OCI-LY7 (cell line): ENCODE measurements at regions not wholly inside any gene's neighbourhood (a gene's known extent, or its start where the extent isn't known, plus 50 kb on each side); places are given as distances from the start of the nearest gene placed in this dataset.
"Not testable (repeated sequence)": the region's sequence is repeated elsewhere in the genome, so short reads cannot be mapped to it uniquely, and the experiment has no call there.

Source experiments
- BruUV-seq: library from RNA; stranded (reverse); fragments of 400-500 nt; replicated peaks from 2 replicates; lab custom pipeline; 2021; lab: Mats Ljungman, UMichigan
- CTCF ChIA-PET: fragments of 300-600 bp; sonication (Branson Sonifier 250); formaldehyde crosslinking; loops from one replicate; lab custom pipeline; 2022; ENCODE audit warnings: antibody characterized with exemption; ENCODE audit not compliant: unreplicated experiment; lab: Charles Lee
- POLR2A ChIA-PET: fragments of 300-600 bp; sonication (Branson Sonifier 250); formaldehyde crosslinking; loops from one replicate; lab custom pipeline; 2022; ENCODE audit warnings: antibody characterized with exemption; lab: Charles Lee
- DNase-seq: peaks from one replicate; pipeline ENCODE4 v3.0.0-alpha.2; 2015; ENCODE audit warnings: low spot score
- H2AFZ ChIP-seq: fragments of 200-600 bp; sonication (generic), shearing (Covaris generic); 2 replicates; pipeline ENCODE4 v1.6.1; 2014; ENCODE audit warnings: mild to moderate bottlenecking, antibody characterized with exemption, low read length, moderate library complexity
- H3K27ac ChIP-seq: fragments of 200-600 bp; sonication (generic); 2 replicates; pipeline ENCODE4 v1.5.1; 2014; ENCODE audit warnings: mixed run types, low read depth, mild to moderate bottlenecking, moderate library complexity, low read length, inconsistent platforms; ENCODE audit not compliant: poor library complexity, severe bottlenecking
- H3K36me3 ChIP-seq: fragments of 200-600 bp; sonication (generic); 2 replicates; pipeline ENCODE4 v1.6.1; 2014; ENCODE audit warnings: mild to moderate bottlenecking, antibody characterized with exemption, low read length, moderate library complexity, mixed read lengths; ENCODE audit not compliant: insufficient read depth
- H3K4me1 ChIP-seq: fragments of 200-600 bp; sonication (generic); 2 replicates; pipeline ENCODE4 v1.5.1; 2014; ENCODE audit warnings: mild to moderate bottlenecking, low read length; ENCODE audit not compliant: insufficient read depth, poor library complexity, severe bottlenecking
- H3K4me2 ChIP-seq: fragments of 200-600 bp; sonication (generic); 2 replicates; pipeline ENCODE4 v1.6.1; 2014; ENCODE audit warnings: mild to moderate bottlenecking, low read length
- H3K4me3 ChIP-seq: fragments of 200-600 bp; sonication (generic); 2 replicates; pipeline ENCODE4 v1.5.1; 2014; ENCODE audit warnings: mild to moderate bottlenecking, low read depth, low read length; ENCODE audit not compliant: poor library complexity, severe bottlenecking
- H3K79me2 ChIP-seq: fragments of 200-600 bp; sonication (generic); 2 replicates; pipeline ENCODE4 v1.6.1; 2016; ENCODE audit warnings: low read depth, mild to moderate bottlenecking, low read length, moderate library complexity, mixed read lengths; ENCODE audit not compliant: insufficient read depth
- H3K9me2 ChIP-seq: fragments of 200-600 bp; sonication (generic); 2 replicates; pipeline ENCODE4 v1.6.1; 2016; ENCODE audit warnings: mild to moderate bottlenecking, low read length, mixed read lengths; ENCODE audit not compliant: insufficient read depth
- H3K9me3 ChIP-seq: fragments of 200-600 bp; sonication (generic); 2 replicates; pipeline ENCODE4 v1.6.1; 2014; ENCODE audit warnings: mild to moderate bottlenecking, mixed run types, low read length, mixed read lengths
- H4K20me1 ChIP-seq: fragments of 200-600 bp; sonication (generic); 2 replicates; pipeline ENCODE4 v1.6.1; 2014; ENCODE audit warnings: mild to moderate bottlenecking, antibody characterized with exemption, low read length, moderate library complexity, mixed read lengths; ENCODE audit not compliant: insufficient read depth
- CTCF ChIP-seq: fragments of 200-600 bp; sonication (generic); conservative IDR thresholded peaks from 2 replicates; pipeline ENCODE4 v1.5.1; 2014; ENCODE audit warnings: mild to moderate bottlenecking, antibody characterized with exemption, low read length, moderate library complexity, mixed read lengths
- EZH2phosphoT487 ChIP-seq: fragments of 200-600 bp; sonication (generic); IDR thresholded peaks from 2 replicates; pipeline ENCODE4 v1.6.1; 2018; ENCODE audit warnings: low read depth, borderline replicate concordance, mild to moderate bottlenecking, mixed run types, antibody characterized with exemption, low read length, moderate library complexity, mixed read lengths
- intact Hi-C: fragments of 100-400 bp; cut with micrococcal nuclease; formaldehyde crosslinking; loops from one replicate; pipeline ENCODE4 v1.10.0; 2022; ENCODE audit not compliant: unreplicated experiment

GRCh38 chr6:51213811-51214210 is 395.1 kb downstream of the TFAP2B start:
- intact Hi-C loops: no loop called here
- Histone ChIP-seq H3K27ac (no peak overlapping the region), H3K4me3 (no peak overlapping the region), H4K20me1 (no peaks in the 10 kb centered on the region), H3K4me2 (no peak overlapping the region), H3K9me3 (no peaks in the 10 kb centered on the region), H3K4me1 (no peaks in the 10 kb centered on the region), H2AFZ (no peak overlapping the region), H3K79me2 (no peaks in the 10 kb centered on the region), H3K9me2 (no peaks in the 10 kb centered on the region), H3K36me3 (no peaks in the 10 kb centered on the region)
- no peak for DNase-seq
- BruUV-seq: no TSS peak
- no peak for TF ChIP-seq EZH2phosphoT487
- TF ChIP-seq CTCF: no peak
- ChIA-PET POLR2A (no interaction called here), CTCF (no interaction called here)

- H3K27ac ChIP-seq: no peak overlapping the region
- H4K20me1 ChIP-seq: no peaks in the 10 kb centered on the region
- no peak overlapping the region for H3K4me3 ChIP-seq
- no peak overlapping the region for H3K4me2 ChIP-seq
- intact Hi-C loops: no loop called here
- no peak for TF ChIP-seq EZH2phosphoT487
- no peak for TF ChIP-seq CTCF
- no peaks in the 10 kb centered on the region for H3K4me1 ChIP-seq
- no TSS peak for BruUV-seq
- POLR2A ChIA-PET: no interaction called here
- no peaks in the 10 kb centered on the region for H3K9me2 ChIP-seq
- H3K9me3 ChIP-seq: no peaks in the 10 kb centered on the region
- H3K36me3 ChIP-seq: no peaks in the 10 kb centered on the region
- no peaks in the 10 kb centered on the region for H3K79me2 ChIP-seq
- DNase-seq: no peak
- no peak overlapping the region for H2AFZ ChIP-seq
- CTCF ChIA-PET: no interaction called here
These were observed 395.8 kb downstream of the TFAP2B start for GRCh38 chr6:51214442-51214841.

- intact Hi-C loops: no loop called here
- H3K4me3 ChIP-seq: no peak overlapping the region
- POLR2A ChIA-PET: no interaction called here
- H4K20me1 ChIP-seq: no peaks in the 10 kb centered on the region
- BruUV-seq: no TSS peak
- no peaks in the 10 kb centered on the region for H3K36me3 ChIP-seq
- no peaks in the 10 kb centered on the region for H3K4me1 ChIP-seq
- no peaks in the 10 kb centered on the region for H3K79me2 ChIP-seq
- DNase-seq: no peak
- H3K27ac ChIP-seq: no peak overlapping the region
- no peak overlapping the region for H2AFZ ChIP-seq
- no peaks in the 10 kb centered on the region for H3K9me2 ChIP-seq
- no peaks in the 10 kb centered on the region for H3K9me3 ChIP-seq
- TF ChIP-seq CTCF (no peak), EZH2phosphoT487 (no peak)
- CTCF ChIA-PET: no interaction called here
- H3K4me2 ChIP-seq: no peak overlapping the region
These were observed 399.5 kb downstream of the TFAP2B start for GRCh38 chr6:51218181-51218580.

GRCh38 chr6:51224580-51225240 is 406.0 kb downstream of the TFAP2B start:
- not testable (repeated sequence) for BruUV-seq, H3K4me2 ChIP-seq

More at GRCh38 chr6:51224580-51225240, 406.0 kb downstream of the TFAP2B start:
- CTCF ChIA-PET, POLR2A ChIA-PET, H3K9me3 ChIP-seq, H4K20me1 ChIP-seq, H3K27ac ChIP-seq, H3K79me2 ChIP-seq, H3K9me2 ChIP-seq, intact Hi-C loops, H3K4me1 ChIP-seq, H2AFZ ChIP-seq, H3K4me3 ChIP-seq, DNase-seq, H3K36me3 ChIP-seq: not testable (repeated sequence)
